GM12878 (cell line): ENCODE measurements at regions not wholly inside any gene's neighbourhood (a gene's known extent, or its start where the extent isn't known, plus 50 kb on each side); places are given as distances from the start of the nearest gene placed in this dataset.

ENCODE experiments used
- ATAC-seq: fragments of 200-7000 bp; cut with Tn5 transposase; 3 replicates; pipeline ENCODE4 v1.9.1; 2020; ENCODE audit warnings: mild to moderate bottlenecking, moderate library complexity
- BruUV-seq: library from RNA; stranded (reverse); fragments of 400-500 nt; replicated peaks from 2 replicates; lab custom pipeline; 2021; lab: Mats Ljungman, UMichigan
- CTCF ChIA-PET: fragments of 300-600 bp; sonication (Branson Sonifier 250); formaldehyde crosslinking; extraction: SDS; loops from one replicate; lab custom pipeline; 2021; ENCODE audit warnings: inconsistent platforms; lab: Yijun Ruan, JAX
- POLR2A ChIA-PET: fragments of 350-600 bp; formaldehyde crosslinking; extraction: SDS; loops from one replicate; lab custom pipeline; 2021; ENCODE audit warnings: inconsistent platforms; lab: Charles Lee
- RAD21 ChIA-PET: fragments of 300-600 bp; sonication (Branson Sonifier 250); formaldehyde crosslinking; loops from one replicate; lab custom pipeline; 2023; ENCODE audit warnings: antibody characterized with exemption; ENCODE audit not compliant: unreplicated experiment; lab: Charles Lee
- SMC1A ChIA-PET: fragments of 300-600 bp; sonication (Branson Sonifier 250); formaldehyde crosslinking; loops from one replicate; lab custom pipeline; 2023; ENCODE audit not compliant: unreplicated experiment, uncharacterized antibody; lab: Charles Lee
- DNase-seq: peaks from one replicate; pipeline ENCODE4 v3.0.0-alpha.2; 2011; ENCODE audit warnings: low read depth, low spot score
- FAIRE-seq: peaks from 3 replicates; lab custom pipeline; 2011; peaks lifted over from hg19 to GRCh38; lab: Jason Lieb, UNC
- H2AFZ ChIP-seq: 2 replicates; pipeline ENCODE4 v1.6.0; 2011; ENCODE audit warnings: low read depth, low read length, control low read depth; ENCODE audit not compliant: control insufficient read depth
- H3K27ac ChIP-seq: 2 replicates; pipeline ENCODE4 v1.5.1; 2011; ENCODE audit warnings: control low read depth; ENCODE audit not compliant: control insufficient read depth, insufficient read depth
- H3K27me3 ChIP-seq, 2 experiments: replicated peaks in 1 of 2; 2 replicates each; pipeline versions ENCODE4 v1.6.0 to v1.6.1; 2011; ENCODE audit warnings: low read length in 1 of 2; ENCODE audit not compliant: control insufficient read depth in 2 of 2, insufficient read depth in 2 of 2
- H3K36me3 ChIP-seq, 2 experiments: 2 replicates each; pipeline ENCODE4 v1.5.1; 2011; ENCODE audit warnings: low read length in 1 of 2; ENCODE audit not compliant: control insufficient read depth in 2 of 2, insufficient read depth in 2 of 2
- H3K4me1 ChIP-seq: 2 replicates; pipeline ENCODE4 v1.6.1; 2011; ENCODE audit warnings: mild to moderate bottlenecking, low read length, moderate library complexity, mixed read lengths; ENCODE audit not compliant: control insufficient read depth, insufficient read depth
- H3K4me2 ChIP-seq: 2 replicates; pipeline ENCODE4 v1.6.0; 2011; ENCODE audit warnings: control low read depth; ENCODE audit not compliant: control insufficient read depth, insufficient read depth
- H3K4me3 ChIP-seq: fragments of 200-600 bp; sonication (generic); 2 replicates; pipeline ENCODE4 v1.5.1; 2016
- H3K79me2 ChIP-seq: 2 replicates; pipeline ENCODE4 v1.6.0; 2011; ENCODE audit warnings: low read length; ENCODE audit not compliant: control insufficient read depth, insufficient read depth
- H3K9ac ChIP-seq: 2 replicates; pipeline ENCODE4 v1.8.0; 2011; ENCODE audit warnings: low read length, control low read depth, mixed read lengths; ENCODE audit not compliant: control insufficient read depth, insufficient read depth
- H3K9me3 ChIP-seq: replicated peaks from 3 replicates; pipeline ENCODE4 v1.5.1; 2011; ENCODE audit warnings: mild to moderate bottlenecking, low read length; ENCODE audit not compliant: control insufficient read depth, insufficient read depth
- H4K20me1 ChIP-seq: 2 replicates; pipeline ENCODE4 v1.6.0; 2011; ENCODE audit not compliant: control insufficient read depth, insufficient read depth
- BCLAF1 ChIP-seq: fragments of 450-650 bp; IDR thresholded peaks from 2 replicates; pipeline ENCODE4 v1.6.1; 2017; ENCODE audit warnings: antibody characterized with exemption, mild to moderate bottlenecking, moderate library complexity
- CBFB ChIP-seq: IDR thresholded peaks from 2 replicates; pipeline ENCODE4 v1.6.1; 2016; ENCODE audit warnings: antibody characterized with exemption, low read depth
- CHD1 ChIP-seq: IDR thresholded peaks from 2 replicates; pipeline ENCODE4 v1.6.1; 2012; ENCODE audit warnings: low read depth, low read length, improper control_type of control experiment
- CHD4 ChIP-seq: fragments of 200-600 bp; sonication (generic); IDR thresholded peaks from 2 replicates; pipeline ENCODE4 v1.6.1; 2016; ENCODE audit warnings: mild to moderate bottlenecking
- ETV6 ChIP-seq, 2 experiments: fragments of 450-650 bp in 1 of 2; IDR thresholded peaks in 1 of 2; conservative IDR thresholded peaks in 1 of 2; 2 replicates each; pipeline ENCODE4 v1.6.1; 2014; ENCODE audit warnings: antibody characterized with exemption in 1 of 2, borderline replicate concordance in 1 of 2, low read depth in 1 of 2, mild to moderate bottlenecking in 1 of 2, moderate library complexity in 1 of 2
- FOS ChIP-seq: IDR thresholded peaks from 3 replicates; pipeline ENCODE4 v1.6.1; 2011; ENCODE audit warnings: borderline replicate concordance; ENCODE audit not compliant: insufficient read length; ENCODE audit errors: extremely low read depth
- FOXK2 ChIP-seq: fragments of 450-650 bp; IDR thresholded peaks from 2 replicates; pipeline ENCODE4 v1.6.1; 2017; ENCODE audit warnings: mild to moderate bottlenecking, moderate library complexity
- IRF3 ChIP-seq: fragments of 450-650 bp; IDR thresholded peaks from 2 replicates; pipeline ENCODE4 v1.6.1; 2014; ENCODE audit warnings: mild to moderate bottlenecking
- KLF5 ChIP-seq: fragments of 450-650 bp; IDR thresholded peaks from 2 replicates; pipeline ENCODE4 v1.6.1; 2014; ENCODE audit warnings: mild to moderate bottlenecking; ENCODE audit not compliant: partially characterized antibody
- REST ChIP-seq: IDR thresholded peaks from 2 replicates; pipeline ENCODE4 v1.6.1; 2012; ENCODE audit warnings: mild to moderate bottlenecking, low read depth, low read length
- SUPT20H ChIP-seq: IDR thresholded peaks from 2 replicates; pipeline ENCODE4 v1.6.1; 2011; ENCODE audit warnings: low read depth, mild to moderate bottlenecking, low read length, moderate library complexity, borderline replicate concordance; ENCODE audit not compliant: control insufficient read depth
- ZBTB11 ChIP-seq: fragments of 450-650 bp; formaldehyde crosslinking; IDR thresholded peaks from 2 replicates; pipeline ENCODE4 v1.5.0; 2022; ENCODE audit warnings: mild to moderate bottlenecking, missing genetic modification characterization
- WGBS: methylation state at CpG from one replicate; pipeline ENCODE4 v1.1.6; 2016; ENCODE audit warnings: low lambda C conversion rate; ENCODE audit not compliant: insufficient replicate concordance, insufficient coverage; ENCODE audit errors: missing lambda C conversion rate; 5-methylcytosine and 5-hydroxymethylcytosine counted together
- in situ Hi-C: fragments of 300-500 bp; cut with MboI; formaldehyde crosslinking; loops from 9 replicates; pipeline ENCODE4 v1.14.3; 2018; ENCODE audit warnings: mixed read lengths
- intact Hi-C: fragments of 100-400 bp; cut with micrococcal nuclease; formaldehyde crosslinking; loops from one replicate; pipeline ENCODE4 v1.14.2; 2022; ENCODE audit not compliant: unreplicated experiment

- no peak for TF ChIP-seq REST
- TF ChIP-seq ETV6 (conservative IDR thresholded peaks at IDR 0.05 in 1 of 2, IDR thresholded peaks at IDR 0.05 in 1 of 2; ENCODE audit: borderline replicate concordance in 1 of 2, low read depth in 1 of 2) = no peak
- no peak for TF ChIP-seq IRF3
These were observed 457.5 kb upstream of the ARID1B start (continued) for GRCh38 chr6:156319707-156320106.

- no peak overlapping the region for H3K9ac ChIP-seq
- SMC1A ChIA-PET = no interaction called here
- no peaks in the 10 kb centered on the region for H3K9me3 ChIP-seq
- H2AFZ ChIP-seq = no peak overlapping the region
- POLR2A ChIA-PET = no interaction called here
- no peaks in the 10 kb centered on the region for H3K36me3 ChIP-seq
- in situ Hi-C loops (no loop called here), intact Hi-C loops (no loop called here)
- H3K4me2 ChIP-seq = no peak overlapping the region
- no peak overlapping the region for H3K27ac ChIP-seq
- RAD21 ChIA-PET = no interaction called here
- no peaks in the 10 kb centered on the region for H3K4me1 ChIP-seq
- no peaks in the 10 kb centered on the region for H4K20me1 ChIP-seq
- FAIRE-seq (no peak), ATAC-seq (no peak), DNase-seq (no peak)
- WGBS = 40% methylated on average over 11 of the region's 11 CpGs
- H3K79me2 ChIP-seq = no peaks in the 10 kb centered on the region
- BruUV-seq = no TSS peak
- CTCF ChIA-PET = no interaction called here
- H3K4me3 ChIP-seq = no peak overlapping the region
- H3K27me3 ChIP-seq = no peaks in the 10 kb centered on the region; a peak in 1 of 4 replicates
- no peak for TF ChIP-seq BCLAF1
- TF ChIP-seq CHD1 = no peak
- no peak for TF ChIP-seq FOS
- TF ChIP-seq ZBTB11 (CRISPR knock-in tag) = no peak
- no peak for TF ChIP-seq FOXK2
- no peak for TF ChIP-seq CBFB
- TF ChIP-seq CHD4 = no peak
- TF ChIP-seq SUPT20H = no peak
- no peak for TF ChIP-seq KLF5
These were observed 460.5 kb upstream of the ARID1B start for GRCh38 chr6:156316583-156317125.
